ENCODE measurements at regions not wholly inside any gene's neighbourhood (a gene's known extent, or its start where the extent isn't known, plus 50 kb on each side); places are given as distances from the start of the nearest gene placed in this dataset.
"Not testable (repeated sequence)": the region's sequence is repeated elsewhere in the genome, so short reads cannot be mapped to it uniquely, and the experiment has no call there.

GRCh38 chr20:51284176-51284575 lies 258.3 kb downstream of the NFATC2 start:
- H3K9me3 ChIP-seq (ENCODE audit: control insufficient read depth, low read length) = peaks cover 5% of the 10 kb centered on the region
- peaks cover 3% of the 10 kb centered on the region for H3K4me1 ChIP-seq (ENCODE audit: control insufficient read depth, insufficient read depth, low read length, poor library complexity, severe bottlenecking)
- WGBS, 2 experiments (ENCODE audit: insufficient coverage in 2 of 2) = 64 to 92% methylated on average over 1 of the region's 1 CpG
- H3K36me3 ChIP-seq (ENCODE audit: control insufficient read depth, insufficient read depth, low read length) = no peaks in the 10 kb centered on the region
- no peak overlapping the region for H3K27ac ChIP-seq (ENCODE audit: low read depth, low read length, severe bottlenecking)
- H3K4me3 ChIP-seq (ENCODE audit: extremely low read depth, insufficient read depth, low read length, poor library complexity, severe bottlenecking) = no peak overlapping the region

- Histone ChIP-seq H3K4me1 (ENCODE audit: control insufficient read depth, insufficient read depth, low read length, poor library complexity, severe bottlenecking) (no peaks in the 10 kb centered on the region), H3K9me3 (ENCODE audit: control insufficient read depth, low read length) (no peaks in the 10 kb centered on the region), H3K36me3 (ENCODE audit: control insufficient read depth, insufficient read depth, low read length) (no peaks in the 10 kb centered on the region), H3K27ac (ENCODE audit: low read depth, low read length, severe bottlenecking) (no peak overlapping the region), H3K4me3 (ENCODE audit: extremely low read depth, insufficient read depth, low read length, poor library complexity, severe bottlenecking) (no peak overlapping the region)
- WGBS, 2 experiments (ENCODE audit: insufficient coverage in 2 of 2) = 93 to 94% methylated on average over 1 to 5 of the region's 5 CpGs
Observed at GRCh38 chr20:51281521-51281920, 258.6 kb upstream of the KCNG1 start.

- Histone ChIP-seq H3K27ac (ENCODE audit: low read depth, low read length, severe bottlenecking) (no peak overlapping the region), H3K4me1 (ENCODE audit: control insufficient read depth, insufficient read depth, low read length, poor library complexity, severe bottlenecking) (no peaks in the 10 kb centered on the region), H3K4me3 (ENCODE audit: extremely low read depth, insufficient read depth, low read length, poor library complexity, severe bottlenecking) (no peak overlapping the region), H3K36me3 (ENCODE audit: control insufficient read depth, insufficient read depth, low read length) (no peaks in the 10 kb centered on the region), H3K9me3 (ENCODE audit: control insufficient read depth, low read length) (no peaks in the 10 kb centered on the region)
- 86 to 88% methylated on average over 4 to 6 of the region's 6 CpGs for WGBS, 2 experiments (ENCODE audit: insufficient coverage in 2 of 2)
Observed at GRCh38 chr20:51280047-51280446, 257.1 kb upstream of the KCNG1 start.

- Histone ChIP-seq H3K4me1 (ENCODE audit: control insufficient read depth, insufficient read depth, low read length, poor library complexity, severe bottlenecking) (no peaks in the 10 kb centered on the region), H3K4me3 (ENCODE audit: extremely low read depth, insufficient read depth, low read length, poor library complexity, severe bottlenecking) (no peak overlapping the region), H3K27ac (ENCODE audit: low read depth, low read length, severe bottlenecking) (no peak overlapping the region), H3K9me3 (ENCODE audit: control insufficient read depth, low read length) (no peaks in the 10 kb centered on the region), H3K36me3 (ENCODE audit: control insufficient read depth, insufficient read depth, low read length) (no peaks in the 10 kb centered on the region)
- 89 to 92% methylated on average over 3 of the region's 4 CpGs for WGBS, 2 experiments (ENCODE audit: insufficient coverage in 2 of 2)
Observed at GRCh38 chr20:51277961-51278360, 255.1 kb upstream of the KCNG1 start.

- WGBS, 2 experiments (ENCODE audit: insufficient coverage in 2 of 2) = 94% methylated on average over 9 of the region's 9 CpGs
- Histone ChIP-seq H3K27ac (ENCODE audit: low read depth, low read length, severe bottlenecking) (no peak overlapping the region), H3K4me1 (ENCODE audit: control insufficient read depth, insufficient read depth, low read length, poor library complexity, severe bottlenecking) (no peaks in the 10 kb centered on the region), H3K4me3 (ENCODE audit: extremely low read depth, insufficient read depth, low read length, poor library complexity, severe bottlenecking) (no peak overlapping the region), H3K9me3 (ENCODE audit: control insufficient read depth, low read length) (no peaks in the 10 kb centered on the region), H3K36me3 (ENCODE audit: control insufficient read depth, insufficient read depth, low read length) (no peaks in the 10 kb centered on the region)
Observed at GRCh38 chr20:51276296-51276695, 253.4 kb upstream of the KCNG1 start.

- Histone ChIP-seq H3K4me3 (ENCODE audit: extremely low read depth, insufficient read depth, low read length, poor library complexity, severe bottlenecking) (no peak overlapping the region), H3K9me3 (ENCODE audit: control insufficient read depth, low read length) (no peaks in the 10 kb centered on the region)
- WGBS, 2 experiments (ENCODE audit: insufficient coverage in 2 of 2) = 91 to 94% methylated on average over 7 to 13 of the region's 14 CpGs
Observed at GRCh38 chr20:51275826-51276225, 252.9 kb upstream of the KCNG1 start.

GRCh38 chr20:51275181-51275580 lies 252.3 kb upstream of the KCNG1 start:
- WGBS, 2 experiments (ENCODE audit: insufficient coverage in 2 of 2) = 73 to 82% methylated on average over 3 of the region's 5 CpGs
- Histone ChIP-seq H3K4me3 (ENCODE audit: extremely low read depth, insufficient read depth, low read length, poor library complexity, severe bottlenecking) (no peak overlapping the region), H3K36me3 (ENCODE audit: control insufficient read depth, insufficient read depth, low read length) (no peaks in the 10 kb centered on the region), H3K9me3 (ENCODE audit: control insufficient read depth, low read length) (no peaks in the 10 kb centered on the region), H3K4me1 (ENCODE audit: control insufficient read depth, insufficient read depth, low read length, poor library complexity, severe bottlenecking) (no peaks in the 10 kb centered on the region), H3K27ac (ENCODE audit: low read depth, low read length, severe bottlenecking) (no peak overlapping the region)

More at GRCh38 chr20:51275826-51276225, 252.9 kb upstream of the KCNG1 start:
- Histone ChIP-seq H3K4me1 (ENCODE audit: control insufficient read depth, insufficient read depth, low read length, poor library complexity, severe bottlenecking) (no peaks in the 10 kb centered on the region), H3K27ac (ENCODE audit: low read depth, low read length, severe bottlenecking) (no peak overlapping the region), H3K36me3 (ENCODE audit: control insufficient read depth, insufficient read depth, low read length) (no peaks in the 10 kb centered on the region)

- H3K4me3 ChIP-seq (ENCODE audit: extremely low read depth, insufficient read depth, low read length, poor library complexity, severe bottlenecking) = no peak overlapping the region
- no peak overlapping the region for H3K27ac ChIP-seq (ENCODE audit: low read depth, low read length, severe bottlenecking)
- no peaks in the 10 kb centered on the region for H3K36me3 ChIP-seq (ENCODE audit: control insufficient read depth, insufficient read depth, low read length)
- peaks cover 5% of the 10 kb centered on the region for H3K9me3 ChIP-seq (ENCODE audit: control insufficient read depth, low read length)
- no peaks in the 10 kb centered on the region for H3K4me1 ChIP-seq (ENCODE audit: control insufficient read depth, insufficient read depth, low read length, poor library complexity, severe bottlenecking)
- WGBS, 2 experiments (ENCODE audit: insufficient coverage in 2 of 2) = 91 to 95% methylated on average over 4 of the region's 5 CpGs
Observed at GRCh38 chr20:51272401-51272800, 249.5 kb upstream of the KCNG1 start.

- Histone ChIP-seq H3K36me3 (ENCODE audit: control insufficient read depth, insufficient read depth, low read length) (no peaks in the 10 kb centered on the region), H3K4me3 (ENCODE audit: extremely low read depth, insufficient read depth, low read length, poor library complexity, severe bottlenecking) (no peak overlapping the region), H3K9me3 (ENCODE audit: control insufficient read depth, low read length) (peaks cover 6% of the 10 kb centered on the region), H3K4me1 (ENCODE audit: control insufficient read depth, insufficient read depth, low read length, poor library complexity, severe bottlenecking) (no peaks in the 10 kb centered on the region), H3K27ac (ENCODE audit: low read depth, low read length, severe bottlenecking) (no peak overlapping the region)
- WGBS, 2 experiments (ENCODE audit: insufficient coverage in 2 of 2) = 85 to 93% methylated on average over 4 to 5 of the region's 7 CpGs
Observed at GRCh38 chr20:51271931-51272330, 249.0 kb upstream of the KCNG1 start.

- H3K4me3 ChIP-seq (ENCODE audit: extremely low read depth, insufficient read depth, low read length, poor library complexity, severe bottlenecking); H3K4me1 ChIP-seq (ENCODE audit: control insufficient read depth, insufficient read depth, low read length, poor library complexity, severe bottlenecking); H3K36me3 ChIP-seq (ENCODE audit: control insufficient read depth, insufficient read depth, low read length); H3K27ac ChIP-seq (ENCODE audit: low read depth, low read length, severe bottlenecking): not testable (repeated sequence)
- WGBS, 2 experiments (ENCODE audit: insufficient coverage in 2 of 2) = no CpG with 5 or more reads among the region's 2 CpGs
- H3K9me3 ChIP-seq (ENCODE audit: control insufficient read depth, low read length) = peaks cover 10% of the 10 kb centered on the region
Observed at GRCh38 chr20:51271289-51271688, 248.4 kb upstream of the KCNG1 start.

GRCh38 chr20:51269671-51270070 lies 246.8 kb upstream of the KCNG1 start:
- 79 to 80% methylated on average over 3 to 4 of the region's 4 CpGs for WGBS, 2 experiments (ENCODE audit: insufficient coverage in 2 of 2)

More at GRCh38 chr20:51269671-51270070, 246.8 kb upstream of the KCNG1 start:
- Histone ChIP-seq H3K4me1 (ENCODE audit: control insufficient read depth, insufficient read depth, low read length, poor library complexity, severe bottlenecking) (no peaks in the 10 kb centered on the region), H3K9me3 (ENCODE audit: control insufficient read depth, low read length) (peaks cover 23% of the 10 kb centered on the region), H3K36me3 (ENCODE audit: control insufficient read depth, insufficient read depth, low read length) (no peaks in the 10 kb centered on the region), H3K4me3 (ENCODE audit: extremely low read depth, insufficient read depth, low read length, poor library complexity, severe bottlenecking) (no peak overlapping the region), H3K27ac (ENCODE audit: low read depth, low read length, severe bottlenecking) (no peak overlapping the region)
